Epithelial cell of esophagus (primary cell): ENCODE measurements at regions not wholly inside any gene's neighbourhood (a gene's known extent, or its start where the extent isn't known, plus 50 kb on each side); places are given as distances from the start of the nearest gene placed in this dataset.

ENCODE experiments used
- DNase-seq: peaks from one replicate; pipeline ENCODE4 v3.0.0; 2010; ENCODE audit warnings: low read depth
- H3K4me3 ChIP-seq: 2 replicates; pipeline ENCODE4 v1.5.1; 2011; ENCODE audit warnings: mild to moderate bottlenecking, low read length, control low read depth
- TF ChIP-seq, protein P1 (sequence below): IDR thresholded peaks from 2 replicates; pipeline ENCODE4 v1.5.1; 2011; ENCODE audit warnings: low read depth, mild to moderate bottlenecking, low read length, control low read depth, inconsistent platforms; ENCODE audit not compliant: insufficient read depth; ENCODE audit errors: missing control alignments

GRCh38 chr12:14252697-14253096 is 112.8 kb upstream of the ATF7IP start:
- DNase-seq = no peak
- TF ChIP-seq, protein P1, sequence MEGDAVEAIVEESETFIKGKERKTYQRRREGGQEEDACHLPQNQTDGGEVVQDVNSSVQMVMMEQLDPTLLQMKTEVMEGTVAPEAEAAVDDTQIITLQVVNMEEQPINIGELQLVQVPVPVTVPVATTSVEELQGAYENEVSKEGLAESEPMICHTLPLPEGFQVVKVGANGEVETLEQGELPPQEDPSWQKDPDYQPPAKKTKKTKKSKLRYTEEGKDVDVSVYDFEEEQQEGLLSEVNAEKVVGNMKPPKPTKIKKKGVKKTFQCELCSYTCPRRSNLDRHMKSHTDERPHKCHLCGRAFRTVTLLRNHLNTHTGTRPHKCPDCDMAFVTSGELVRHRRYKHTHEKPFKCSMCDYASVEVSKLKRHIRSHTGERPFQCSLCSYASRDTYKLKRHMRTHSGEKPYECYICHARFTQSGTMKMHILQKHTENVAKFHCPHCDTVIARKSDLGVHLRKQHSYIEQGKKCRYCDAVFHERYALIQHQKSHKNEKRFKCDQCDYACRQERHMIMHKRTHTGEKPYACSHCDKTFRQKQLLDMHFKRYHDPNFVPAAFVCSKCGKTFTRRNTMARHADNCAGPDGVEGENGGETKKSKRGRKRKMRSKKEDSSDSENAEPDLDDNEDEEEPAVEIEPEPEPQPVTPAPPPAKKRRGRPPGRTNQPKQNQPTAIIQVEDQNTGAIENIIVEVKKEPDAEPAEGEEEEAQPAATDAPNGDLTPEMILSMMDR = no peak
- no peak overlapping the region for H3K4me3 ChIP-seq

DNA sequence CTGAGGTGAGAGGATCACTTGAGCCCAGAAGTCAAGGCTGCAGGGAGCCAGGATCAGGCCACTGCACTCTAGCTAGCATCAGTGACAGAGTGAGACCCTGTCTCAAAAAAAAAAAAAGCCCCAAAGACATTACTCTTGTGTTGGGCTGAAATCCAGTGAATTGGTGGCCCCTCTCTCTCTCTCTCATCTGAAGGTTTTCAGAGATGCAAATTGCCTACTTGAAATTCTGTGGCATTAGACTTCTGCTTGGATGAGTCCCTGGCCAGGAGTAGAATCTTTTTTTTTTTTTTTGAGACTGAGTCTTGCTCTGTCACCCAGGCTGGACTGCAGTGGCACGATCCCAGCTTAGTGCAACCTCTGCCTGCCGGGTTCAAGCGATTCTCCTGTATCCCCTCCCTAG is 112.0 kb upstream of the ATF7IP start:
- DNase-seq = no peak
- TF ChIP-seq, protein P1 = no peak

DNA sequence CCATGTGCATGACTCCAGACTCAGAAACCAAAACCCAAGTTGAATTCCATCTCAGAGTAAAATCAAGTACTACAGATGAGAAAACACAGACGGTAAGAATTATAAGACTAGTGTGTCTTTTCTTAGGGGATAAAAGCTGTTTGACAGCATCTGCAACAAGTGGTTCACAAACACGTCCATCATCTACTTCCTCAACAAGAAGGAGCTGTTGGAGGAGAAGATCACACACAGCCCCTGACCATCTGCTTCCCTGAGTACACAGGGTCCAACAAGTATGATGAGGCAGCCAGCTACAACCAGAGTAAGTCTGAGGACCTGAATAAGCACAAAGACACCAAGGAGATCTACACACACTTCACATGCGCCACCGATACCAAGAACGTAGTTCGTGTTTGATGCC is 110.7 kb upstream of the ATF7IP start:
- TF ChIP-seq, protein P1 = no peak
- no peak for DNase-seq
- H3K4me3 ChIP-seq = no peak overlapping the region

More for the DNA sequence above, 112.0 kb upstream of the ATF7IP start:
- H3K4me3 ChIP-seq = no peak overlapping the region

DNA sequence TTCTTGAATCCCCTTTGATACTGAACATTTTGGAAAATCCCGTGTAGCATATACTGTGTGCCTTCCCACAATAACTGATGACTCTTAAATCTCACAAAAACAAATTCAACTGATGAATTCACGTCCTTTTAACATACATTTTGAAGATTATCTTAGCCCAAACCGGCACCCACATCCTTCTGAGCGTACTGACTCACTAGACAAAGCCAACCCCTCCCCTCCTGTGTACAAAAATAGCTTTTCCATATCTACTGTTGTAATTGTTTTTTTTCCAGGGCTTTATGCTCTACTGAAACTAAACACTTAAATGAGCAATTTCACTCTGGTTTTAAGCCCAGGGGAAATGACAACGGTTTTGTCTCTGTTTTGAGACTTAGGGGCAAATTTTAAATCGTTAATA is 109.4 kb upstream of the ATF7IP start:
- peak; percentile 29 for DNase-seq
- TF ChIP-seq, protein P1 = no peak
- H3K4me3 ChIP-seq = no peak overlapping the region

DNA sequence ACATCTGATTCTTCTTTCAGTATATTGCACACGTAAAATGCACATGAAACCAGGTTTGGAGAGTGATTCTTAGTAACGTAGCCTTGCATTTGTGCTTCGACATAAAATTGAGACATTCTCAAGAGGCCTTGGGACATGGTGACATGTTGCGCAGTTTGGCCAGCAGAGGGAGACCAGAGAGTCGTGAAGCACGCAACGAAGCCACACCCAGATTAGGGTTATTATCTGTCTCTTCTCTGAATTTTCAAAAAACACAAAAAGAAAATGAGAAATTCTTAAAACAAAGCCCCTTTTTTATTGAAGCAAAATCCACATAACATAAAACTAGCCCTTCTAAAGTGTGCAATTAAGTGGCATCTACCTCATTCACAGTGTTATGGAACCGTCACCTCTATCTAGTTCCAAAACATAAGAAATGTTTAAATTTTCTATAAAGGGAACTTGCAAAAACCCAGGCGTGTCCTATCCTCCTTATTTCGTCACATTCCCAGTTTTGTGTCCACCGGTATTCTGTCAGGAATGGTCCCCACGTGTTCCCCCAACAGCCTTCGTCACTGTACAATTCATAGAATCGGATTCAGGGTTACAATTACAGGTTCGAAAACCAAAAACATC is 108.8 kb upstream of the ATF7IP start:
- DNase-seq = peak; percentile 84
- H3K4me3 ChIP-seq = no peak overlapping the region
- TF ChIP-seq, protein P1 = peak; percentile 69

GRCh38 chr12:14257303-14257733 is 108.2 kb upstream of the ATF7IP start:
- no peak for DNase-seq
- H3K4me3 ChIP-seq = no peak overlapping the region

More at GRCh38 chr12:14257303-14257733, 108.2 kb upstream of the ATF7IP start:
- TF ChIP-seq, protein P1 = no peak
